22Rv1 (cell line): ENCODE measurements at regions not wholly inside any gene's neighbourhood (a gene's known extent, or its start where the extent isn't known, plus 50 kb on each side); places are given as distances from the start of the nearest gene placed in this dataset.

Experiments
- H3K27ac ChIP-seq: fragments of 450-650 bp; 2 replicates; pipeline ENCODE4 v1.5.1; 2017
- CTCF ChIP-seq: fragments of 450-650 bp; IDR thresholded peaks from 2 replicates; pipeline ENCODE4 v1.5.1; 2017; ENCODE audit warnings: mild to moderate bottlenecking
- ZFX ChIP-seq: fragments of 450-650 bp; IDR thresholded peaks from 2 replicates; pipeline ENCODE4 v1.6.1; 2017; ENCODE audit warnings: antibody characterized with exemption, borderline replicate concordance

- H3K27ac ChIP-seq: no peak overlapping the region
- TF ChIP-seq CTCF: no peak
- TF ChIP-seq ZFX: no peak
Observed at GRCh38 chr9:19732441-19732951, 56.3 kb downstream of the SLC24A2 start.

GRCh38 chr9:19728101-19728500 lies 60.7 kb downstream of the SLC24A2 start:
- TF ChIP-seq ZFX (no peak), CTCF (no peak)
- H3K27ac ChIP-seq: no peak overlapping the region

- no peak for TF ChIP-seq CTCF
- TF ChIP-seq ZFX: no peak
- H3K27ac ChIP-seq: no peak overlapping the region
Observed at GRCh38 chr9:19725970-19726369, 62.9 kb downstream of the SLC24A2 start.

- no peak overlapping the region for H3K27ac ChIP-seq
- TF ChIP-seq CTCF (no peak), ZFX (no peak)
Observed at GRCh38 chr9:19720377-19720776, 68.5 kb downstream of the SLC24A2 start.

GRCh38 chr9:19703702-19704101 lies 85.1 kb downstream of the SLC24A2 start:
- H3K27ac ChIP-seq: no peak overlapping the region

GRCh38 chr9:19701991-19702390 lies 86.8 kb downstream of the SLC24A2 start:
- TF ChIP-seq ZFX (no peak), CTCF (no peak)
- H3K27ac ChIP-seq: no peak overlapping the region

More at GRCh38 chr9:19703702-19704101, 85.1 kb downstream of the SLC24A2 start:
- TF ChIP-seq ZFX (no peak), CTCF (no peak)

GRCh38 chr9:19701274-19701673 lies 87.6 kb downstream of the SLC24A2 start:
- no peak for TF ChIP-seq ZFX
- no peak for TF ChIP-seq CTCF
- no peak overlapping the region for H3K27ac ChIP-seq
